ENCODE measurements at regions not wholly inside any gene's neighbourhood (a gene's known extent, or its start where the extent isn't known, plus 50 kb on each side); places are given as distances from the start of the nearest gene placed in this dataset.

- no peak for DNase-seq
Observed at GRCh38 chr12:20194171-20194570, 174.2 kb upstream of the PDE3A start.

DNA sequence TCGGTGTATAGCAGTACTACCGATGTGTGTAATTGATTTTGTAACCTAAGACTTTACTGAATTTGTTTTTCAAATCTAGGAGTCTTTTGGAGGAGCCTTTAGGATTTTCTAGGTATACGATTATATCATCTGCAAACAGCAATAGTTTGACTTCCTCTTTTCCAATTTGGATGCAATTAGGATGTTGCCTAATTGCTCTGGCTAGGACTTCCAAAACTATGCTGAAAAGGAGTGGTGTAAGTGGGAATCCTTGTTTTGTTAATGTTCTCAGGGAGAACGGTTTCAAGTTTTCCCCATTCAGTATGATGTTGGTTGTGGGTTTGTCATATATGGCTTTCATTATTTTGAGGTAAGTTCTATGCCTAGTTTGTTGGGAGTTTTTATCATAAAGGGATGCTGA is 171.6 kb upstream of the PDE3A start:
- DNase-seq: no peak

GRCh38 chr12:20197411-20197810 is 170.9 kb upstream of the PDE3A start:
- no peak for DNase-seq

DNA sequence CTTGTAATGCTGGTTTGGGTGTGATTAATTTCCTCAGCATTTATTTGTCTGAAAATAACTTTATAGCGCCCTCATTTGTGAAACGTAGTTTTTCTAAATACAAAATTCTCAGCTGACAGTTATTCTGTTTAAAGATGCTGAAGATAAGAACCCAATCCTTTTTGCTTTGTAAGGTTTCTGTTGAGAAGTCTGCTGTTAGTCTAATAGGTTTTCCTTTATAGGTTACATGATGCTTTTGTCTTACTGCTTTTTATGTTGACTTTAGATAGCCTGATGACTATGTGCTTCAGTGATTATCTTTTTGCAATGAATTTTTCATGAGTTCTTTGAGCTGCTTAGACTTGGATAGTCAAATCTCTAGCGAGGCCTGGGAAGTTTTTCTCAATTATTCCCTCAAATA is 168.6 kb upstream of the PDE3A start:
- no peak for DNase-seq

GRCh38 chr12:20201733-20202132 is 166.6 kb upstream of the PDE3A start:
- no peak for DNase-seq

GRCh38 chr12:20205854-20206253 is 162.5 kb upstream of the PDE3A start:
- DNase-seq: no peak

DNA sequence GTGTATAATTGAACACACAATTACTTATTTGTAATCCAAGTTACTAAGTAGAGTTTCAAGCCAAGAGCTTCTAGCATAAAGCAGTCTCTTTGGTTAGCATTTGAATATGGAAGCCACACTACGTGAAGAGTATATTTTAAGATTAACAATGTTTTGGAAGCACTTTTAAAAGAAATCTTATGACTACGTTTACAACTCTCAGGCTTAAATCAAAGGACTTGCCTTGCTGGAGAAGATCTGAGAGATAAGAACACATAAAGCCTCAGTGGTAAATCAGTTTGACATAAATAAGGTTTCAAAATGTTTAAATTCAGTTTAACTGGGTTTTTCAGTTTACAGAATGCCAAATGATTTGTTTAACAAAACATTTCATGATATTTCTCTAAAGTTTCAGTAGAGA is 161.9 kb upstream of the PDE3A start:
- no peak for DNase-seq

- DNase-seq: no peak
Observed at GRCh38 chr12:20210621-20211215, 157.6 kb upstream of the PDE3A start.

DNA sequence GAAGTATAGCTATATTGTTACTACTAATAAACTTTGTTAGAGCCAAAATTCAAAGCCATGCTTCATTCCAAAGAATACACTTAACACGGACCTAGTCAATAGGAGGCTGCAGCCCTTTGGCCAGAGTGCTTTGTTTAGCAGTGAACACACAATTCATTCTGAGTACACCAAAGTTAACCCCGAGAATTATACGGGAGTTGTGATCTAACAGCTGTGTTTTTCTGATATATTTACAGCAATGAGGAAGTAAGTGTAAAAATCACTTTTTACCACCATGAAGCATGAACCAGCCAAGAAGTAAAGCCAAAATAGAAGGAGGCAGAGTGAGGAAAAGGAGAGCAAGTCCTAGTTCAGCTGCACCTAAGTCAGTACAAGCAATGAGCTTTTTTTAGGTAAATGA is 156.8 kb upstream of the PDE3A start:
- DNase-seq: no peak

GRCh38 chr12:20211981-20212421 is 156.3 kb upstream of the PDE3A start:
- peak; percentile 63 for DNase-seq

DNA sequence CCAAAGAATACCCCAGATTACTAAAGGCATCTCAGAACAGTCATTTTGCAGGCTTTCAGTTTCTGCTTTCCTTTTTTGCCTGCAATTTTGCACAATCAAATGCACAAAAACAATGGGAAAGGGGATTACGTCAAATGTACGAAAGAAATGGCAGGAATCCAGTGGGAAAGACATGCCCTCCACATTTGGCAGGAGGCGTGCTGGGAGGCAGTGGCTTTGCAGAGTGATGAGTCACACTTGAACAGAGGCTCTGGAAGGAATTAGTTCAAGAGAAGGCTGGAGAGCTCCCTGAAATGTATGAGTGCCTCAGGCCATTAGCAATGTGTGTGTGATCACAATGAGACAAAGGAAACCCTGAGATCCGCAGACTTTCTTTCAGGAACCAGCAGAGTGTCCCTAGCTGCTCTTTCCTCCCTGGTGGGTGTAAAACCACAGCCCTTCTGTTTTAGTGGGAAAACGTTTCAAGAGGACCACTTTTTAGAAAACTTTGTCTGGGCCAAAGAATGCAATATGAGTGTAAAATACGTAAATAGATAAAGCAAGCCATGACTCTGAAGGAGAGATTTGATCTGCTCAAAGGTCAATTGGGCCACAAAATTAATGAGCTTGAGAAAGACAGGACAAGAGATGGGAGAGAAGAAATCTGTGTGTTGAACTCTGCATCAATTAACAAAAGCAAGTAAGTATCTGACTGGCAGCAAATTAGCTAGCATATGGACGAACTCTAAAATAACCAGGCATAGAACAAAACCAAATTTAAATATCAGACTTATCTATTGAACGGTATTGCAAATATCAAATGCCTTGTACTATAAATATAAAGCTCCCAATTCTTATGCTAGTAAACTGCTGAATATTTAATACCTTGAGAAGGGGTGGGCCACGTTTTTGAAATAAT is 155.4 kb upstream of the PDE3A start:
- peak; percentile 89 for DNase-seq

DNA sequence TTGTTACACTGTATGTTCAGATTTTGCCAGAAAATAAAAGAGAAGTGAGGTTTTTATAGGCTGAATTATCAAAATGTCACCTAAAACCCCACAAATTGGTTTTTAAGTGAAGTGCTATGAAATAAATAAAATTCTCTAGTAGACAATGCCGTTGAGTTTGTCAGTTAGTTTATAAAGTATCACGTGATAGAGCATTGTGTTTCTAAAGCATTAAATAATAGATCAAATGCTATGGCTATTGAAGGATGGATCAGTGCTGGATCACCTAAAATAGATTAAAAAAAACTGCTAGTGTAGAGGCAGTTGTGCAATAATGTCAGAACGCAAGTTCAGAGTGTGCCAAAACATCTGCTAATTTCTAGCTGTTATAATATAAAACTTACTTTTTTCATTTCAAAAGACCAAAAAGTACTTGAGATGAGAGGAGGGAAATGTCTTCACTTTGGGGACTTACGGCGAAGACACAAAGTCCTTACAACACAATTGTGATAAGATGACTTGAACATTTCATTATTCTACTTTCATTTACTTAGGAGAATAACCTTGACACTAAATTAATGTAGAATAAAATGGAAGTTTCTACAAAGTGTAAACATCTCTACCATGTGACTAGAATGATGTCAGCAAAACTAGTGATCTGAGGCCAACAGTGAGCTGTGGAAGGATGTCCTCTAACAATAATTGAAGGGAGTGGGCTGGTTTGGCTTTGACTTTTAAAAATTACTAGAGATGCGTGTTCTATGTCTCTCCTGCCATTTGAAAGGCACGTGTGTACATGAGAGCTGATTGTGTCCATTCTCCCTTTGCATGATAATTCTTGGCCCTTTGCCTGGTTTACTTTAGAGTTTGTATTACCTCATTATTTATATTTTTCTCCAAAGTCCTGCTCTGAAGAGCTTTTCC is 154.4 kb upstream of the PDE3A start:
- peak; percentile 71 for DNase-seq

DNA sequence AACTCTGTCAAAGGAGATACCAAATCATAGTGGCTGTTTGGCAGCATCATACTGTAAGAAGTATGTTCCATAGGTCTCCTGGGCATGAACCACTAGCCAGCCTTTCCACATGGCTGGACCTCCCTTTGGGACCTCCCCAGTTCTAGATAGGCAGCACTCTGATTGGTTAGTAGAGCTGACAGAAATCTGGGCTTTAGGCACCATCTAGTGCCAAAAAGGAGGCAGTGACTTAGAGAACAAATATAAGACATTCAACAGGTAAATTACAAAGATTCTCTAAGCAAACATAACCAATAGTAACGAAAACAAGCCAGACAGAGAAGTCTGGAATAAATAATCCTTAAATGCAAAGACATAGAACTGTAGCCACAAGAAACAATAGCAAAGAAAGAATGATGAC is 148.0 kb upstream of the PDE3A start:
- no peak for DNase-seq

DNA sequence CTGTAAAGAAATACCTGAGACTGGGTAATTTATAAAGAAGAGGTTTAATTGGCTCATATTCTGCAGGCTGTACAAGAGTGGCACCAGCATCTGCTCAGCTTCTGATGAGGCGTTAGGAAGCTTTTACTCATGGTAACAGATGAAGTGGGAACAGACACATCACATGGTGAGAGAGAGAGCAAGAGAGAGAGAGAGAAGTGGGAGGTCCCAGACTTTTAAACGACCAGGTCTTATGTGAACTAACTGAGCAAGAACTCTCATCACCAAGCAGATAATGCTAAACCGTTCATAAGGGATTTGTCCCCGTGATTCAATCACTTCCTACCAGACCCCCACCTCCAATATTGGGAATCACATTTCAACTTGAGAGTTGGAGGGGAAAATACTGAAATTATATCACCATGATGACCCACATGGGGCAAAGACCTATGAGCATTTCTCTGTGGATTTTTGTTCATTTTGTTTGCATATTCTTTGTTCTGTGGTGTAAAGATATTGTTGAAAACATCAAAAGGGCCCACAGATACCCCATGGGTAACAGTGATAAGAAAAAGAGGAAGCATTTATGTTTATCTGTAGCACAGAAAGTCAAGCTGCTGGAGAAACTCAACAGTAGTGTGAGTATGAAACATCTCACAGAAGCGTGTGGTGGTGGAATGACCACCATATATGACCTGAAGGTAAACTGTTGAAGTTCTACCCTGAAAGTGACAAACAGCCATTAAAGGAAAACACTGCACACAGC is 135.2 kb upstream of the PDE3A start:
- no peak for DNase-seq

- DNase-seq: no peak
Observed at GRCh38 chr12:20234474-20234873, 133.9 kb upstream of the PDE3A start.

DNA sequence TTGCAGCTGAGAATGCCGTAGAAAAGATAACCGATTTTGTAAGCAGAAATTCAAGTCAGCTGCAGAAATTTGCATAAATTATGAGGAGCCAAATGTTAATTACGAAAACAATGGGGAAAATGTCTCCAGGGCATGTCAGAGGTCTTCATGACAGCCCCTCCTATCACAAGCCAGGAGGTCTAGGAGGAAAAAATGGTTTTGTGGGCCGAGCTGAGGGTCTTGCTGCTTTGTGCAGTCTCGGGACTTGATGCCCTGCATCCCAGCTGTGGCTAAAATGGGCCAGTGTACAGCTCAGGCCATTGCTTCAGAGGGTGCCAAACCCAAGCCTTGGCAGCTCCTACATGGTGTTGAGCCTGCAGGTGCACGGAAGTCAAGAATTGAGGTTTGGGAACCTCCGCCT is 131.2 kb upstream of the PDE3A start:
- DNase-seq: no peak

GRCh38 chr12:20245491-20245890 is 122.8 kb upstream of the PDE3A start:
- peak; percentile 29 for DNase-seq

GRCh38 chr12:20248646-20249045 is 119.7 kb upstream of the PDE3A start:
- no peak for DNase-seq

DNA sequence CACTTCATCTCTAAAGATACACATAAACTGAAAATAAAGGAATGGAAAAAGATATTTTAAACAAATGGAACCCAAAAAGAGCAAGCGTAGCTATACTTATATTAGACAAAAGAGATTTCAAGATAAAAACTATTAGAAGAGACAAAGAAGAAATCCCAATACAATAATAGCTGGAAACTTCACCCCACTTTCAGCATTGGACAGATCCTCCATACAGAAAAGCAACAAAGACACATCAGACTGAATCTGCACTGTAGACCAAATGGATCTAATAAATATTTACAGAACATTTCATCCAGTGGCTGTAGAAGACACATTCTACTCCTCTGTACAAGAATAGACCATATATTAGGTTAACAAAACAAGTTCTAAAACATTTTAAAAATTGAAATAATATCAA is 117.6 kb upstream of the PDE3A start:
- DNase-seq: no peak

- DNase-seq: no peak
Observed at GRCh38 chr12:20257311-20257710, 111.0 kb upstream of the PDE3A start.

- DNase-seq: no peak
Observed at GRCh38 chr12:20259786-20260185, 108.6 kb upstream of the PDE3A start.

DNA sequence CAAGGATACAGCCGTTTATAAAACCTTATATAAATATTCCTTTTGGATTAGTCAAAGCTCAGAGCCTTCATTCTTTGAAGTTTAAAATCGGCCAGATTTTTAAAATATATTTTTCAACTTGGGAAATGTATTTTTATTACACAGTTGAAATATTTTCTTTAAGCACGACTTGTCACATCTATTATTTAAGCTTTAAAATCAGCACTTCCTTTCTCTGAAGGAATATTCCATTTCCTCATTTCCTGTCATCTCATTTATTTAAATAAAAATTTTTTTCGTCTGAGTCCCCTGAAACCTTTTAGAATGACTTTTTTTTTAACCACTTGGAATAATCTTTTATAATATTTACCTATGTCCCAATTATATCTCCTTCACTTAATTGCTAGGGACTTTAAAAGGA is 107.5 kb upstream of the PDE3A start:
- DNase-seq: no peak
